AG09319 (cell line): ENCODE measurements at regions not wholly inside any gene's neighbourhood (a gene's known extent, or its start where the extent isn't known, plus 50 kb on each side); places are given as distances from the start of the nearest gene placed in this dataset.

Source experiments
- DNase-seq: peaks from one replicate; pipeline ENCODE4 v3.0.0-alpha.2; 2010; ENCODE audit warnings: low read depth; ENCODE audit errors: extremely low read depth
- TF ChIP-seq, protein P1 (sequence below): IDR thresholded peaks from 2 replicates; pipeline ENCODE4 v1.5.1; 2011; ENCODE audit warnings: low read depth, mild to moderate bottlenecking, inconsistent platforms, low read length, moderate library complexity

GRCh38 chr3:154778057-154778456 lies 302.1 kb upstream of the MME start:
- no peak for DNase-seq
- TF ChIP-seq, protein P1, sequence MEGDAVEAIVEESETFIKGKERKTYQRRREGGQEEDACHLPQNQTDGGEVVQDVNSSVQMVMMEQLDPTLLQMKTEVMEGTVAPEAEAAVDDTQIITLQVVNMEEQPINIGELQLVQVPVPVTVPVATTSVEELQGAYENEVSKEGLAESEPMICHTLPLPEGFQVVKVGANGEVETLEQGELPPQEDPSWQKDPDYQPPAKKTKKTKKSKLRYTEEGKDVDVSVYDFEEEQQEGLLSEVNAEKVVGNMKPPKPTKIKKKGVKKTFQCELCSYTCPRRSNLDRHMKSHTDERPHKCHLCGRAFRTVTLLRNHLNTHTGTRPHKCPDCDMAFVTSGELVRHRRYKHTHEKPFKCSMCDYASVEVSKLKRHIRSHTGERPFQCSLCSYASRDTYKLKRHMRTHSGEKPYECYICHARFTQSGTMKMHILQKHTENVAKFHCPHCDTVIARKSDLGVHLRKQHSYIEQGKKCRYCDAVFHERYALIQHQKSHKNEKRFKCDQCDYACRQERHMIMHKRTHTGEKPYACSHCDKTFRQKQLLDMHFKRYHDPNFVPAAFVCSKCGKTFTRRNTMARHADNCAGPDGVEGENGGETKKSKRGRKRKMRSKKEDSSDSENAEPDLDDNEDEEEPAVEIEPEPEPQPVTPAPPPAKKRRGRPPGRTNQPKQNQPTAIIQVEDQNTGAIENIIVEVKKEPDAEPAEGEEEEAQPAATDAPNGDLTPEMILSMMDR: no peak

DNA sequence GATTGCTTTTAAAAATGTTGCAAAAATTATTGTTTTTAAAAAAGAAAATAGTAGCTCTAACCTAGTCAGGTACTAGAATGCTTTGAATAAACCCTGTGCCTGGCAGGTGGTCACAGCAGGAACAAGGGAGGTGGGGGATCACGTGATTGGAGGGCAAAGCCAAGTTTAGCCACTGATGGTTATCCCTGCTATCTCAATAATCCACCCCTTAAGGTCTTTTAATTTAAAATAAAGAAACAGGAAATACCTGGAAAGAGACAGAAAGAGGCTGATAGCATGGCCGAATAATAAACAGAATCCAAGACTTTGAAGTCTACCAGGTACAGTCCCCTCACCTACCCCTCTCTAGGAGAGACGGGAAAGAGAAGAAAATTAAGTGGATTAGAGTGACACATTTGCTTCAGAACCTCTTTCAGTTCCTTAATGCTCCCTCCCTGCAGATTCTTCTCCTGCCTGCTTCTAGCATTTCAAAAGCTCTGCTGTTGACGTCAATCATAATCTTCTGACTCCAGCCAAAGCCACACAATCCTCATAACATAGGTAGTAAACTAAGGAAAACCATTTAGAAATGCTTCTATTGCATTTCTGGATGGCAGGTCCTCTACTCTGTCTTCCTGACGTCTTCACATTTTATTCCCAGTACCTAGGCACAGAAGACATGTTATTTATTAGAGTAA lies 303.4 kb upstream of the MME start:
- TF ChIP-seq, protein P1: no peak
- DNase-seq: no peak

- DNase-seq: no peak
- TF ChIP-seq, protein P1: no peak
Measured at GRCh38 chr3:154775821-154776548, 304.1 kb upstream of the MME start.

DNA sequence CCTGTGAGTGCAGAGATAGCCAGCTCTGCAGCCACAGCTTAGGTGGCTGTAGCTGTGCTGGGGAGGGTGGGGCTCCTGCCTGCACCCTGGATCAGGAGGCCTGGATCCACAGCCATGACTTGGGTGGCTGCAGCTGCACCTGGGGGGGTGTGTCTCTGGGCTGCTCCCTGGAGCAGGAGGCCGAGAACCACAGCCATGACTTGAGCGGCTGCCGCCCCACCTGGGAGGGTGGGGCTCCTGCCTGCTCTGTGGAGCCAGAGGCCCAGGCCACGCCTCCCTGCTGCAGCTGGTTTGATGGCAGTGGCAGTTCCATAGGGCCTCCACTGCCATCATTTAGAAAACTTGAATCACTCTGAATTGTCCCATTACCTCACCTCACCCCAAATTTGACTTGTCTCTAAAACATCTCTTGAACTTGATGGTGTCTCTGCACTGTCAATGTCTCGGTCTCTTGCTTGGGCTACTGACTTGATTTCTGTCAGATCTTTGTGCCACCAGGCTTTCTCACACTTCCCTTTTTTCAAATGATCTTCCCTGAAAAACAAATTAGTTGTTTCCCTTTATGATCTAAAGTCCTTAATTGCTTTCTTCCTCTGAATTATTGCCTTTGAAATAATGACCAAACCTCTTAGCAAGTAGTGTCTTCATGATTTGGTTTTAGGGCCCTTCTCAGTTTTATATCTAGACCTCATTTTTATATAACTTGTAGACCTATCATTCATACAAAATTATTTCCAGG lies 313.2 kb upstream of the MME start:
- TF ChIP-seq, protein P1: no peak
- DNase-seq: no peak

GRCh38 chr3:154764856-154765640 lies 315.1 kb upstream of the MME start:
- no peak for DNase-seq
- TF ChIP-seq, protein P1: no peak

DNA sequence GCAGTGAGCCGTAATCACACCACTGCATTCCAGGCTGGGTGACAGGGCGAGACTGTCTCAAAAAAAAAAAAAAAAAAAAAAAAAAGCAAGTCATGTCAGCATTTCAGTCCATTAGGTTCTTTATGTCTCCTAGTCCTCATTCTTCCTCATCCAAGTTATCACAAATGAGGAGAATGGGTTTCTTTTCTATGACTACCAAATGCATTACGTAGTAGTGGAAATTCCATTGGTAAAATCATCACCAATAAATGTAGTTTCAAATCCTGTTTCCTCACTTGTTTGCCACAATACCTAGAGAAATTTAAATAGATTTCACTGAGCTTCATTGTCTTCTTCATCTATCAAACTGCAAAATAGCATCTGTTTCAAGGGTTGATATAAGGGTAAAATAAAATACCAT lies 317.6 kb upstream of the MME start:
- DNase-seq: no peak
- TF ChIP-seq, protein P1: no peak
